ENCODE measurements at regions not wholly inside any gene's neighbourhood (a gene's known extent, or its start where the extent isn't known, plus 50 kb on each side); places are given as distances from the start of the nearest gene placed in this dataset.

DNA sequence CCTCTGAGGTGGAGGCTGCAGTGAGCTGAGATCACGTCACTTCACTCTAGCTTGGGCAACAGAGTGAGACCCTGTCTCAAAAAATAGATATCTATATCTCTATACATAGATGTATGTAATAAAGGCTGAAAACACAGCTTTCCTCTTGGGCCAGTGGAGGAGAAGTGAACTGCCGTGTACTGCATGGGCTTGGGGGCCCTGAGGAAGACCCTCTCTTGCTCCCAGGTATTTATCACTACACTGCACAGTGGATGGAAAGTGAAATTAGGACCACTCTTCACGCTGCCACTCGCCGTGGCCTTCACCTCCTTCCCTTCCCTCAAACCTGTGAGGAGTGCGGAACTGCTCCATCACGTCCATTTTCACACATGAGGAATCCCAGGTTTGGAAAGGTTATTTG lies 68.8 kb upstream of the SIAH1 start:
- intact Hi-C loops (cut with micrococcal nuclease; ENCODE audit: unreplicated experiment): no loop called here
- Histone ChIP-seq H3K27me3 (replicated peaks; ENCODE audit: control insufficient read depth, insufficient read depth, low read length) (no peaks in the 10 kb centered on the region; the same call in 1 of the 2 replicates), H3K36me3 (ENCODE audit: control insufficient read depth, insufficient read depth, low read length) (no peaks in the 10 kb centered on the region), H3K9me3 (no peaks in the 10 kb centered on the region), H3K4me3 (ENCODE audit: low read depth, low read length) (no peak overlapping the region), H3K4me1 (no peaks in the 10 kb centered on the region)
- no TSS peak for BruUV-seq (replicated peaks)
- Mint-ChIP-seq H3K27me3 (ENCODE audit: insufficient read depth, unreplicated experiment) (peaks cover 5% of the 10 kb centered on the region), H3K27ac (ENCODE audit: unreplicated experiment) (no peak overlapping the region), H3K36me3 (ENCODE audit: insufficient read depth, unreplicated experiment) (no peaks in the 10 kb centered on the region), H3K4me3 (ENCODE audit: unreplicated experiment) (no peak overlapping the region), H3K9me3 (ENCODE audit: unreplicated experiment) (no peaks in the 10 kb centered on the region), H3K4me1 (ENCODE audit: low read depth, unreplicated experiment) (no peaks in the 10 kb centered on the region)
- TF ChIP-seq, protein P1, sequence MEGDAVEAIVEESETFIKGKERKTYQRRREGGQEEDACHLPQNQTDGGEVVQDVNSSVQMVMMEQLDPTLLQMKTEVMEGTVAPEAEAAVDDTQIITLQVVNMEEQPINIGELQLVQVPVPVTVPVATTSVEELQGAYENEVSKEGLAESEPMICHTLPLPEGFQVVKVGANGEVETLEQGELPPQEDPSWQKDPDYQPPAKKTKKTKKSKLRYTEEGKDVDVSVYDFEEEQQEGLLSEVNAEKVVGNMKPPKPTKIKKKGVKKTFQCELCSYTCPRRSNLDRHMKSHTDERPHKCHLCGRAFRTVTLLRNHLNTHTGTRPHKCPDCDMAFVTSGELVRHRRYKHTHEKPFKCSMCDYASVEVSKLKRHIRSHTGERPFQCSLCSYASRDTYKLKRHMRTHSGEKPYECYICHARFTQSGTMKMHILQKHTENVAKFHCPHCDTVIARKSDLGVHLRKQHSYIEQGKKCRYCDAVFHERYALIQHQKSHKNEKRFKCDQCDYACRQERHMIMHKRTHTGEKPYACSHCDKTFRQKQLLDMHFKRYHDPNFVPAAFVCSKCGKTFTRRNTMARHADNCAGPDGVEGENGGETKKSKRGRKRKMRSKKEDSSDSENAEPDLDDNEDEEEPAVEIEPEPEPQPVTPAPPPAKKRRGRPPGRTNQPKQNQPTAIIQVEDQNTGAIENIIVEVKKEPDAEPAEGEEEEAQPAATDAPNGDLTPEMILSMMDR (IDR thresholded peaks at IDR 0.05; ENCODE audit: insufficient read depth in 1 of 2, low read depth in 1 of 2, low read length in 1 of 2, severe bottlenecking in 1 of 2, unreplicated experiment in 1 of 2): no peak
- no peak for DNase-seq
- ChIA-PET POLR2A (no interaction called here), CTCF (no interaction called here)

- Mint-ChIP-seq H3K4me3 (ENCODE audit: unreplicated experiment) (no peak overlapping the region), H3K9me3 (ENCODE audit: unreplicated experiment) (no peaks in the 10 kb centered on the region)
- POLR2A ChIA-PET: no interaction called here
These were observed 68.0 kb upstream of the SIAH1 start for GRCh38 chr16:48452991-48453760.

GRCh38 chr16:48451323-48451722 lies 66.1 kb upstream of the SIAH1 start:
- Histone ChIP-seq H3K4me1 (no peaks in the 10 kb centered on the region), H3K27me3 (replicated peaks; ENCODE audit: control insufficient read depth, insufficient read depth, low read length) (no peaks in the 10 kb centered on the region; the same call in 1 of the 2 replicates), H3K4me3 (ENCODE audit: low read depth, low read length) (no peak overlapping the region), H3K9me3 (no peaks in the 10 kb centered on the region), H3K36me3 (ENCODE audit: control insufficient read depth, insufficient read depth, low read length) (no peaks in the 10 kb centered on the region)
- no peaks in the 10 kb centered on the region for H3K36me3 Mint-ChIP-seq (ENCODE audit: insufficient read depth, unreplicated experiment)
- BruUV-seq (replicated peaks): no TSS peak
- no peak overlapping the region for H3K27ac Mint-ChIP-seq (ENCODE audit: unreplicated experiment)
- DNase-seq: no peak
- CTCF ChIA-PET: no interaction called here
- H3K9me3 Mint-ChIP-seq (ENCODE audit: unreplicated experiment): no peaks in the 10 kb centered on the region
- no peak overlapping the region for H3K4me3 Mint-ChIP-seq (ENCODE audit: unreplicated experiment)
- H3K4me1 Mint-ChIP-seq (ENCODE audit: low read depth, unreplicated experiment): no peaks in the 10 kb centered on the region
- TF ChIP-seq, protein P1 (IDR thresholded peaks at IDR 0.05; ENCODE audit: insufficient read depth in 1 of 2, low read depth in 1 of 2, low read length in 1 of 2, severe bottlenecking in 1 of 2, unreplicated experiment in 1 of 2): no peak
- POLR2A ChIA-PET: no interaction called here
- peaks cover 5% of the 10 kb centered on the region for H3K27me3 Mint-ChIP-seq (ENCODE audit: insufficient read depth, unreplicated experiment)
- intact Hi-C loops (cut with micrococcal nuclease; ENCODE audit: unreplicated experiment): no loop called here

More at GRCh38 chr16:48452991-48453760, 68.0 kb upstream of the SIAH1 start:
- Histone ChIP-seq H3K27me3 (replicated peaks; ENCODE audit: control insufficient read depth, insufficient read depth, low read length) (no peaks in the 10 kb centered on the region; the same call in 1 of the 2 replicates), H3K36me3 (ENCODE audit: control insufficient read depth, insufficient read depth, low read length) (no peaks in the 10 kb centered on the region), H3K4me3 (ENCODE audit: low read depth, low read length) (no peak overlapping the region), H3K4me1 (no peaks in the 10 kb centered on the region), H3K9me3 (no peaks in the 10 kb centered on the region)
- H3K36me3 Mint-ChIP-seq (ENCODE audit: insufficient read depth, unreplicated experiment): no peaks in the 10 kb centered on the region
- intact Hi-C loops (cut with micrococcal nuclease; ENCODE audit: unreplicated experiment): no loop called here
- H3K27ac Mint-ChIP-seq (ENCODE audit: unreplicated experiment): no peak overlapping the region
- no peaks in the 10 kb centered on the region for H3K4me1 Mint-ChIP-seq (ENCODE audit: low read depth, unreplicated experiment)
- H3K27me3 Mint-ChIP-seq (ENCODE audit: insufficient read depth, unreplicated experiment): peaks cover 5% of the 10 kb centered on the region
- TF ChIP-seq, protein P1 (IDR thresholded peaks at IDR 0.05; ENCODE audit: insufficient read depth in 1 of 2, low read depth in 1 of 2, low read length in 1 of 2, severe bottlenecking in 1 of 2, unreplicated experiment in 1 of 2): no peak
- no TSS peak for BruUV-seq (replicated peaks)
- no peak for DNase-seq
- CTCF ChIA-PET: interaction anchor here (0.6 kb wide), 1 partner anchor 171 kb away, joined by 4 read pairs; no protein-coding TSS in a partner anchor
